Peyer's patch (tissue), 4 donors: ENCODE measurements at regions not wholly inside any gene's neighbourhood (a gene's known extent, or its start where the extent isn't known, plus 50 kb on each side); places are given as distances from the start of the nearest gene placed in this dataset.

Experiments
- POLR2A ChIP-seq, 2 donors: fragments of 450-650 bp; IDR thresholded peaks; one replicate each; pipeline ENCODE4 v1.5.1; 2017; ENCODE audit warnings: antibody characterized with exemption in 2 of 2, mild to moderate bottlenecking in 2 of 2, moderate library complexity in 2 of 2
- TF ChIP-seq, protein P1 (sequence below), 6 experiments: fragments of 450-650 bp in 4 of 6; fragments of 200-600 bp in 2 of 6; sonication (generic) in 1 of 6; IDR thresholded peaks; one replicate each; pipeline ENCODE4 v1.5.1; 2017 to 2019; ENCODE audit warnings: antibody characterized with exemption in 6 of 6, mild to moderate bottlenecking in 3 of 6, moderate library complexity in 1 of 6

DNA sequence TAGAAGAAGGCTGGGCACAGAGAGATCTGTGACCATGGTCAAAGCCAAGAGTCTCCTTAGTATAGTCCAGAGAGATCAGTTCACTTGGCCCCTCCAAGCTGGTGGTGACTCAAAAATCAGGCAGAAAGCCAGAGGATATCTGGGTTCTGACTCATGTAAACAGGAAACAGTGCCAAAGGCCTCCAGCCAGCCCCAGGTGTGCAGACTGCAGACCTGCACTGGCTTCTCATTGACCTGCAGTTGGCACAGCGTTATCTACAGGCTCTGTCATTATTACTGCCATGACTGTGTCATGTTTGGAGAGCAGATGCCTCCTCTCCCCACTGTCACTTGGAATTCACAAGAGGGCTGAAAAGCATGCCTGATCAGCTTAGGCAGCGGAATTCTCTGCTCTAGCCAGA is 295.7 kb upstream of the PRKD1 start:
- TF ChIP-seq, protein P1, sequence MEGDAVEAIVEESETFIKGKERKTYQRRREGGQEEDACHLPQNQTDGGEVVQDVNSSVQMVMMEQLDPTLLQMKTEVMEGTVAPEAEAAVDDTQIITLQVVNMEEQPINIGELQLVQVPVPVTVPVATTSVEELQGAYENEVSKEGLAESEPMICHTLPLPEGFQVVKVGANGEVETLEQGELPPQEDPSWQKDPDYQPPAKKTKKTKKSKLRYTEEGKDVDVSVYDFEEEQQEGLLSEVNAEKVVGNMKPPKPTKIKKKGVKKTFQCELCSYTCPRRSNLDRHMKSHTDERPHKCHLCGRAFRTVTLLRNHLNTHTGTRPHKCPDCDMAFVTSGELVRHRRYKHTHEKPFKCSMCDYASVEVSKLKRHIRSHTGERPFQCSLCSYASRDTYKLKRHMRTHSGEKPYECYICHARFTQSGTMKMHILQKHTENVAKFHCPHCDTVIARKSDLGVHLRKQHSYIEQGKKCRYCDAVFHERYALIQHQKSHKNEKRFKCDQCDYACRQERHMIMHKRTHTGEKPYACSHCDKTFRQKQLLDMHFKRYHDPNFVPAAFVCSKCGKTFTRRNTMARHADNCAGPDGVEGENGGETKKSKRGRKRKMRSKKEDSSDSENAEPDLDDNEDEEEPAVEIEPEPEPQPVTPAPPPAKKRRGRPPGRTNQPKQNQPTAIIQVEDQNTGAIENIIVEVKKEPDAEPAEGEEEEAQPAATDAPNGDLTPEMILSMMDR (IDR thresholded peaks at IDR 0.05), result no peak
- TF ChIP-seq POLR2A (IDR thresholded peaks at IDR 0.05), result no peak
